HUES6 (cell line): ENCODE measurements at regions not wholly inside any gene's neighbourhood (a gene's known extent, or its start where the extent isn't known, plus 50 kb on each side); places are given as distances from the start of the nearest gene placed in this dataset.

Experiments used
- H3K27ac ChIP-seq: 2 replicates; pipeline ENCODE4 v1.7.0; 2013; ENCODE audit warnings: low read depth, mild to moderate bottlenecking, low read length, inconsistent platforms
- H3K27me3 ChIP-seq: 2 replicates; pipeline ENCODE4 v1.6.1; 2013; ENCODE audit warnings: low read length; ENCODE audit not compliant: control insufficient read depth, insufficient read depth
- H3K36me3 ChIP-seq: 2 replicates; pipeline ENCODE4 v1.6.1; 2013; ENCODE audit warnings: low read length; ENCODE audit not compliant: control insufficient read depth, insufficient read depth
- H3K4me1 ChIP-seq: 2 replicates; pipeline ENCODE4 v1.6.1; 2013; ENCODE audit warnings: low read length; ENCODE audit not compliant: control insufficient read depth, insufficient read depth
- H3K4me3 ChIP-seq: 2 replicates; pipeline ENCODE4 v1.5.1; 2013; ENCODE audit warnings: low read depth, low read length
- H3K9ac ChIP-seq: one replicate; pipeline ENCODE4 v1.6.1; 2013; ENCODE audit warnings: mild to moderate bottlenecking, low read length
- H3K9me3 ChIP-seq: 2 replicates; pipeline ENCODE4 v1.6.1; 2013; ENCODE audit warnings: low read depth, low read length; ENCODE audit not compliant: control insufficient read depth, insufficient read depth

DNA sequence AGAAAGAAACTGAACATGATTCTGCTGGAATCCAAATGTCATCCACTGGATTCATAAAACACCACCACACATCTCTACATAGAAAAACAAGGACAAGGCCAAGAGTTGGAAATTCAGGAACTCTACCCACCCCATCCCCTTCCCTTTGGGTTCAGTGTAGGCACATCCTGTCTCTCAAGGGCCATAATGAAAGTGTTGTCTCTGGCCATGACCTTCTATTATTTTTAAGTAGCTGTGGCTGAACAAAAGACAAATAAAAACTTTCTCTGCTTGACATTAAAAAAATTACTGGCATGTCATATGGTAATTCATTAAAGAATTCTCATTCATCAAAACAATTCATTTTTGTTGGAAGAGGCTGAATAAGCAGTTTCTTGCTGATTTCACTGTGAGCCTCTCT, 54.9 kb upstream of the ZBTB18 start:
- no peak overlapping the region for H3K9ac ChIP-seq
- H3K9me3 ChIP-seq: no peaks in the 10 kb centered on the region
- no peak overlapping the region for H3K27ac ChIP-seq
- no peaks in the 10 kb centered on the region for H3K36me3 ChIP-seq
- H3K4me3 ChIP-seq: no peak overlapping the region
- no peaks in the 10 kb centered on the region for H3K27me3 ChIP-seq
- no peaks in the 10 kb centered on the region for H3K4me1 ChIP-seq

DNA sequence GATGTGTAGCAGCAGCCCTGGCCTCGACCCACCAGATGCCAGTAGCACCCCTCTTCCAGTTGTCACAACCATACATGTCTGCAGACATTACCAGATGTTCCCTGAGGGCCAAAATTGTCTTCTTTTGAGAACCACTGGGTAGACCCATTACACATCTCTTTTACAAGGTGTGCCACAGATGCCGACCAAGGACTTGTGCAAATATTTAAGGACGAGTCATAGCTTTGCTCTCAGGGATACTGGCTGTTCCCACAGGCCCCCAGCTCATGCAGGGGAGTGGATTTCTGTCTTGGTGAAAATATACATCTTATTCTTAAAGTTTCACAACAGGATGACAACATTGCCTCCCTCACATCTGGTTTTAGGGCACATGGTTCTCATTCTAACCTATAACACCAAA, 59.4 kb upstream of the ZBTB18 start:
- Histone ChIP-seq H3K9ac (no peak overlapping the region), H3K4me3 (no peak overlapping the region), H3K36me3 (no peaks in the 10 kb centered on the region), H3K27ac (no peak overlapping the region), H3K27me3 (no peaks in the 10 kb centered on the region), H3K4me1 (no peaks in the 10 kb centered on the region), H3K9me3 (peaks cover 12% of the 10 kb centered on the region)

DNA sequence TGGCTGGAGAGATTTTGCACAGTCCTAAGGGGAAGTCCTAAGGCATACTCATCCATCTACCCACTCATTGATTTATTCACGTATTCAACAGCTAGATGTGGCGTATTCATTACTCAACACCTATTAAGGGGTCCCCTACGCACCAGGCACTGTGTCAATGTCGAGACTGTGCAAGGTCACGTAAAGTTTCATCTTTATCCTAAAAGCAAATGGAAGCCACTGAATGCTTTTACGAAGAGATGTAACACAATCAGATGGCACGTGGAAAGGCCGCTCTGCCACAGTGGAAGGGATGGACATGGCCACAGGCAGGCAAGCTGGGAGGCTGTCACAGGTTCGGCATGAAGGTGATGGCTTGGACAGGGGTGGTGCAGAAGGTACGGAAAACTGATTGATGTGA, 66.3 kb upstream of the ZBTB18 start:
- Histone ChIP-seq H3K27ac (no peak overlapping the region), H3K4me3 (no peak overlapping the region), H3K27me3 (no peaks in the 10 kb centered on the region)

DNA sequence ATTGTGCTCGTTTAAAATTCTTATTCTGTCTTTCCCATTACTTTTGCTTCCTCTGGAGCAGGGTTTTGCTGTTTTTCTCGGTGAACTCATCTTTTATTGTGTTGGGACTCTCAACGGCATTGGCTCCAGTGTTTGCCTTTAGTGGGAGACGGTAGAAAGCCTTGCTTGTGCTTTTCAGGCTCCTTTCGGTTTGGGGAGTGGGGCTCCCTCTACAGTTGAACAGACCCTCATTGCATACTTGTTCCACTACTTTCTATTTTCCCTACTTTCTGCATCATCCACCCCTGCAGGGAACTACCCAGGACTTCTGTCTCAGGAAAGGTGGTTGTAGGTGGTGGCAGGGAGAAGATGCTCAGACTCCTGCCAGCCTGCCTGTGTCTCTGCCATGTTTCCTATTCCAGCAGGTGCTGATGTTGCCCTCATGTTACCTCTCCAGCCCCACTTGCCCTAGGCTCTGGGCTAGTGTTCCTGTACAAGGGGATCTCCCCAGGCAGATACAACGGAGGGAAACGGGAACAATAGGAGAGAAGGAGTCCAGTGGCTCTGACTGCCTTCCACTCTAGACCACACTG, 68.5 kb upstream of the ZBTB18 start:
- Histone ChIP-seq H3K4me3 (no peak overlapping the region), H3K27ac (no peak overlapping the region), H3K4me1 (no peaks in the 10 kb centered on the region), H3K27me3 (no peaks in the 10 kb centered on the region), H3K9ac (no peak overlapping the region), H3K36me3 (no peaks in the 10 kb centered on the region), H3K9me3 (no peaks in the 10 kb centered on the region)

More for the DNA sequence above, 66.3 kb upstream of the ZBTB18 start:
- peaks cover 5% of the 10 kb centered on the region for H3K9me3 ChIP-seq
- H3K9ac ChIP-seq: no peak overlapping the region
- no peaks in the 10 kb centered on the region for H3K4me1 ChIP-seq
- no peaks in the 10 kb centered on the region for H3K36me3 ChIP-seq

DNA sequence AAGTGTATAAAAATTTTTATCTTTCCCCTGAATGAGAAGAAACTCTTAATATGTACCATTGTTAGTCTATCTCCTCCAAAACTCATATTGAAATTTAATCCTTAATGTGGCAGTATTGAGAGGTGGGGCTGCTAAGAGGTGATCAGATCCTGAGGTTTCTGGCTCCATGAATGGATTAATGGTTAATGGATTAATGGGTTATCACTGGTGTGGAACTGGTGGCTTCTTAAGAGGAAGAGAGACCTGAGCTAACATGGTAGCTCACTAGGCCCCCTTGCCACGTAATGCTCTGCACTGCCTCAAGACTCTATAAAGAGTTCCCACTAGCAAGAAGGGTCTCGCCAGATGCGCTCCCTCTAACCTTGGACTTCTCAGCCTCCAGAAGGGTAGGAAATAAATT, 70.6 kb upstream of the ZBTB18 start:
- Histone ChIP-seq H3K27ac (no peak overlapping the region), H3K9ac (no peak overlapping the region), H3K4me1 (no peaks in the 10 kb centered on the region), H3K27me3 (no peaks in the 10 kb centered on the region), H3K4me3 (no peak overlapping the region), H3K9me3 (no peaks in the 10 kb centered on the region), H3K36me3 (no peaks in the 10 kb centered on the region)

DNA sequence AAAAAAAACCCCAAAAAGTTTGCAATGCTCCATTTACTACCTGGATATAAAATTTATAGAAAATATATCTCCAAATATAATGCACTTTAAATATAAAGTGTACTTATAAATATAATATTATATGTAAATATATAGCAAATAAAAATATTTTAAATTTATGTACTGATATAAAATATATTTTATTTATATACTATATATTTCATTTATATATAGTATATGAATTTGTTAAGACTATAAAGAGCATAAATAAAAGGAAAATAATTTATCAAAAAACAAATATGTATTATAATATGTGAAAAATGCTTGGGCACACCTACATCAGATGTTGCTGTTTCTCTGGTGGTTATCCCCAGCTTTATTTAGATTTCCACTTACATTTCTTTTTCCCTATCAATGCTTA, 71.0 kb upstream of the ZBTB18 start:
- no peaks in the 10 kb centered on the region for H3K4me1 ChIP-seq
- no peaks in the 10 kb centered on the region for H3K27me3 ChIP-seq
- H3K9me3 ChIP-seq: no peaks in the 10 kb centered on the region
- H3K9ac ChIP-seq: no peak overlapping the region
- no peaks in the 10 kb centered on the region for H3K36me3 ChIP-seq
- no peak overlapping the region for H3K4me3 ChIP-seq
- no peak overlapping the region for H3K27ac ChIP-seq

DNA sequence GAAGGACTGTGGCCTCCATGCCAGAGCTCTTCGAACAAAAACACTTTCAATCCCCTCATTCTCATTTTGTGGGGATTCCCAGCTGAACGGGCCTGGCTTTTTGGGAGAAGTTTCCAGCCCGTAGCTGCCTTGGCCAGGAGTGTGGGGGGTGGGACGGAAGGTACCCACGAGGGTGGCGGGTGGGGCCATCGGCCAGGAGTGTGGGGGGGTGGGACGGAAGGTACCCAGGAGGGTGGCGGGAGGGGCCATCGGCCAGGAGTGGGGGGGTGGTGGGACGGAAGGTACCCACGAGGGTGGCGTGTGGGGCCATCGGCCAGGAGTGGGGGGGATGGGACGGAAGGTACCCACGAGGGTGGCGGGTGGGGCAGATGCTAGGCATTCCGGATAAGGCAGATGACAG, 71.7 kb upstream of the ZBTB18 start:
- Histone ChIP-seq H3K27ac (no peak overlapping the region), H3K9ac (no peak overlapping the region), H3K9me3 (no peaks in the 10 kb centered on the region), H3K4me3 (no peak overlapping the region), H3K4me1 (no peaks in the 10 kb centered on the region), H3K27me3 (no peaks in the 10 kb centered on the region), H3K36me3 (no peaks in the 10 kb centered on the region)

DNA sequence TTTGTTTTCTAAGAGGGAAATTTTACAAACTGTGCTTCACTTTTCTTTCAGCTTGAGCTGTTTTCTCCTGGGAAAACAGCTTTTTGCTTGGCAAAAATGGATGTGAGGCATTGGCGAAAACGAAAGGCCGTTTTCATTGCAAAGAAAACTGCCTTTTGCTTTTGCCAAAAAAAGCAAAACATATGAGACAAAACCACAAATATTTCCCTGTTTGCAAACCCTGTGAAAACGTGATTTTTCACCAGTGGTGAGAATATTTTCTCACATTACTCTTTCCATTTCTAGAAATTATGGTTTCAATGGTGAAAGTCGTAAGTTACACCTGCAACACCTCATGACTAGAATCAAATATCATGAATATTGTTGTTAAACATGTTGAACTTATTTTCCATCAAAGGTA, 74.0 kb upstream of the ZBTB18 start:
- no peak overlapping the region for H3K27ac ChIP-seq
- H3K36me3 ChIP-seq: no peaks in the 10 kb centered on the region
- H3K4me1 ChIP-seq: no peaks in the 10 kb centered on the region
- no peaks in the 10 kb centered on the region for H3K27me3 ChIP-seq
- no peak overlapping the region for H3K4me3 ChIP-seq
- H3K9ac ChIP-seq: no peak overlapping the region
- no peaks in the 10 kb centered on the region for H3K9me3 ChIP-seq

DNA sequence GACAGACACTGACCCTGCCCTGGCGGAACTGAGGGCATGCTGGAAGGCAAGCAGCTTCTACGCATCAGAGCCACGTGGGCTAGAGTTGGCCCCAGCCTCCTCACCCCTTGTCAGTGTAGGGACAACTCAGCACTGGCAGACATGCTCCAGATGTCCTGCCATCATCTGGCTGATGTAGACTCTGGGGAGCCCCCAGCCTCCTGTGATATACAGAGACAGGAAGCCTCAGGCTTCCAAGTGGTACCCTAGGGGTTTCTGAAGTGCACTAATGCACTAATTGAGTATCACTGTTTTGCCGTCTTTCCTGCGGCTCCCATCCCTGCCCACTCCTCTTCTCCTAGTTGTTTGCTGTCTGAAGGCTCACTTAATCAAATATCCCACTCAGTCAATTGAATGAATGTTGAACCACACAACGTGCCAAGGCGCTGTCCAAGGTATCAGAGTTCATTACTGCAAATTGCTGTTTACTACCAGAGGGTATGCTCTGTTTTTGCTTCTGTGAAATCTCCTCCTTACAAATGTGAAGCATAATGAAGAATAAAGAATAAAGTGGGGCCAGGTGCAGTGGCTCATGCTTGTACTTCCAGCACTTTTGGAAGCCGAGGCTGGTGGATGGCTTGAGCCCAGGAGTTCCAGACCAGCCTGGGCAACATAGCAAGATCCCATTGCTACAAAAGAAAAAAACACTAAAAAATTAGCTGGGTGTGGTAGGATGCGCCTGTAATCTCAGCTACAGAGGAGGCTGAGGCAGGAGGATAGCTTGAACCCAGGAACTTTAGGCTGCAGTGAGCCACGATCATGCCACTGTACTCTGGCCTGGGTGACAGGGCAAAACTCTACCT, 76.4 kb upstream of the ZBTB18 start:
- no peaks in the 10 kb centered on the region for H3K4me1 ChIP-seq

DNA sequence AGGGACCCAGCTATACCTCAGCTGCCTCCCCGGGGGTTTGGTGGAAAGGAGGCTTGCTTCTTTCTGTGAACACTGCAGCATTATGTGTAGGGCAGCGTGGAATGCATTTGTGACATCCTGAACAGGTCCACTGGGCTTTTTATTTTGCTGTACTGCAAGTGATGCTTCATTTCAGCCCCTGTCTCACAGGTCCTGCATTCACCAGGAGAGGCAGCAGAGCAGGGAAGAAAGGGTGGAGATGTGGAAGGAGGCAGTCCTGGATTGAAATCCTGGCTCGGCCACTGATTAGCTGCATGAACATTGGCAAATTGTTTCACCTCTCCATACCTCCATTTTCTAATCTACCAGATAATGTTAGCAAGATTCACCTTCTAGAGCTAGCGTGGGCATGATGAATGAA, 77.9 kb upstream of the ZBTB18 start:
- no peak overlapping the region for H3K4me3 ChIP-seq
- peaks cover 8% of the 10 kb centered on the region for H3K4me1 ChIP-seq
- H3K9ac ChIP-seq: no peak overlapping the region
- no peak overlapping the region for H3K27ac ChIP-seq
- H3K9me3 ChIP-seq: no peaks in the 10 kb centered on the region
- no peaks in the 10 kb centered on the region for H3K27me3 ChIP-seq
- no peaks in the 10 kb centered on the region for H3K36me3 ChIP-seq

More for the DNA sequence above, 76.4 kb upstream of the ZBTB18 start:
- Histone ChIP-seq H3K36me3 (no peaks in the 10 kb centered on the region), H3K4me3 (no peak overlapping the region), H3K27ac (no peak overlapping the region), H3K9ac (no peak overlapping the region), H3K9me3 (no peaks in the 10 kb centered on the region), H3K27me3 (no peaks in the 10 kb centered on the region)

DNA sequence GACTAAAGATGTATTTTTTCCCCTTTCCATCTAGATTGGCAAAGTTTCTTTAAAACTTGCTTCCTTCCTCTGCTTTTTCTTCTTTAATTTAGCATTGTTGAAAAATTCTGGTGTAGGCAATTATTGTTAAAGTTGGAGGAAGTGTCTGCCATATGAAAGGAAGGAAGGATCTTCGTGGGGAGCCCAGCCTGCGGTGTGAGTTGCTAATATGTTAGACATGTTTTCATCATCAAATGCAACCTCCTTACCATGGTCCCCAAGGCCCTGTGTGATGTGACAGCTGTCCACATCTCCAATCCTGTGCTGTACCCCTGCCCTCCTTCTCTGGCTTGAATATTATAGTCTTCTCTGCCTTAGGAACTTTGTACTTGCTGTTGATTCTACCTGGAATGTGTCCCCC, 81.0 kb upstream of the ZBTB18 start:
- Histone ChIP-seq H3K4me3 (no peak overlapping the region), H3K27me3 (no peaks in the 10 kb centered on the region), H3K4me1 (peaks cover 12% of the 10 kb centered on the region), H3K9me3 (no peaks in the 10 kb centered on the region), H3K9ac (no peak overlapping the region), H3K27ac (no peak overlapping the region), H3K36me3 (no peaks in the 10 kb centered on the region)
